Fibroblast of villous mesenchyme (primary cell): ENCODE measurements at regions not wholly inside any gene's neighbourhood (a gene's known extent, or its start where the extent isn't known, plus 50 kb on each side); places are given as distances from the start of the nearest gene placed in this dataset.

Experiments used
- DNase-seq: peaks from one replicate; pipeline ENCODE4 v3.0.0-alpha.2; 2010; ENCODE audit warnings: low read depth
- H3K4me3 ChIP-seq: 2 replicates; pipeline ENCODE4 v1.5.1; 2011; ENCODE audit warnings: low read depth, mild to moderate bottlenecking, low read length
- CTCF ChIP-seq: IDR thresholded peaks from 2 replicates; pipeline ENCODE4 v1.5.1; 2012; ENCODE audit warnings: low read depth, mild to moderate bottlenecking, low read length; ENCODE audit not compliant: insufficient read depth

- DNase-seq = no peak
- no peak overlapping the region for H3K4me3 ChIP-seq
- no peak for TF ChIP-seq CTCF
These were observed 331.5 kb upstream of the NPVF start for GRCh38 chr7:25559581-25560367.

- H3K4me3 ChIP-seq = no peak overlapping the region
- TF ChIP-seq CTCF = no peak
These were observed 334.4 kb upstream of the NPVF start for GRCh38 chr7:25562673-25563182.

GRCh38 chr7:25565002-25565401 lies 336.7 kb upstream of the NPVF start:
- H3K4me3 ChIP-seq = no peak overlapping the region
- DNase-seq = no peak
- TF ChIP-seq CTCF = no peak

More at GRCh38 chr7:25562673-25563182, 334.4 kb upstream of the NPVF start:
- DNase-seq = no peak

GRCh38 chr7:25565949-25566348 lies 337.7 kb upstream of the NPVF start:
- peak; percentile 100 for TF ChIP-seq CTCF
- no peak overlapping the region for H3K4me3 ChIP-seq
- DNase-seq = peak; percentile 81

- TF ChIP-seq CTCF = no peak
- no peak for DNase-seq
- no peak overlapping the region for H3K4me3 ChIP-seq
These were observed 339.1 kb upstream of the NPVF start for GRCh38 chr7:25567430-25567829.

GRCh38 chr7:25569765-25570164 lies 341.5 kb upstream of the NPVF start:
- H3K4me3 ChIP-seq = no peak overlapping the region
- DNase-seq = no peak
- no peak for TF ChIP-seq CTCF

GRCh38 chr7:25572423-25572822 lies 344.1 kb upstream of the NPVF start:
- TF ChIP-seq CTCF = no peak
- DNase-seq = no peak

More at GRCh38 chr7:25572423-25572822, 344.1 kb upstream of the NPVF start:
- no peak overlapping the region for H3K4me3 ChIP-seq
